PFSK-1 (cell line): ENCODE measurements at regions not wholly inside any gene's neighbourhood (a gene's known extent, or its start where the extent isn't known, plus 50 kb on each side); places are given as distances from the start of the nearest gene placed in this dataset.

Source experiments
- FOXP2 ChIP-seq: optimal IDR thresholded peaks from 2 replicates; pipeline ENCODE3; 2011; ENCODE audit warnings: borderline replicate concordance, control low read depth, inconsistent platforms; ENCODE audit not compliant: insufficient read depth; ENCODE audit errors: extremely low read length, extremely low read depth
- POLR2AphosphoS5 ChIP-seq: IDR thresholded peaks from 2 replicates; pipeline ENCODE4 v1.6.1; 2012; ENCODE audit warnings: low read depth, mild to moderate bottlenecking, control low read depth, low read length, moderate library complexity
- SIN3A ChIP-seq: IDR thresholded peaks from 2 replicates; pipeline ENCODE4 v1.6.1; 2012; ENCODE audit warnings: mild to moderate bottlenecking, low read length, moderate library complexity, borderline replicate concordance; ENCODE audit not compliant: insufficient read depth
- TAF1 ChIP-seq: IDR thresholded peaks from 2 replicates; pipeline ENCODE4 v1.6.1; 2012; ENCODE audit warnings: low read length, control low read depth, borderline replicate concordance; ENCODE audit not compliant: insufficient read depth
- TF ChIP-seq, protein P1 (sequence below), 2 experiments: IDR thresholded peaks; 2 replicates each; pipeline versions ENCODE4 v1.6.1 to v1.8.0; 2011 to 2012; ENCODE audit warnings: low read depth in 2 of 2, low read length in 2 of 2, control low read depth in 1 of 2, inconsistent platforms in 1 of 2, mild to moderate bottlenecking in 1 of 2, moderate library complexity in 1 of 2; ENCODE audit not compliant: insufficient read depth in 1 of 2

GRCh38 chr19:32258167-32258566 lies 87.2 kb upstream of the ZNF507 start:
- no peak for TF ChIP-seq FOXP2
- no peak for TF ChIP-seq POLR2AphosphoS5
- TF ChIP-seq TAF1: no peak
- TF ChIP-seq SIN3A: no peak
- TF ChIP-seq, protein P1, sequence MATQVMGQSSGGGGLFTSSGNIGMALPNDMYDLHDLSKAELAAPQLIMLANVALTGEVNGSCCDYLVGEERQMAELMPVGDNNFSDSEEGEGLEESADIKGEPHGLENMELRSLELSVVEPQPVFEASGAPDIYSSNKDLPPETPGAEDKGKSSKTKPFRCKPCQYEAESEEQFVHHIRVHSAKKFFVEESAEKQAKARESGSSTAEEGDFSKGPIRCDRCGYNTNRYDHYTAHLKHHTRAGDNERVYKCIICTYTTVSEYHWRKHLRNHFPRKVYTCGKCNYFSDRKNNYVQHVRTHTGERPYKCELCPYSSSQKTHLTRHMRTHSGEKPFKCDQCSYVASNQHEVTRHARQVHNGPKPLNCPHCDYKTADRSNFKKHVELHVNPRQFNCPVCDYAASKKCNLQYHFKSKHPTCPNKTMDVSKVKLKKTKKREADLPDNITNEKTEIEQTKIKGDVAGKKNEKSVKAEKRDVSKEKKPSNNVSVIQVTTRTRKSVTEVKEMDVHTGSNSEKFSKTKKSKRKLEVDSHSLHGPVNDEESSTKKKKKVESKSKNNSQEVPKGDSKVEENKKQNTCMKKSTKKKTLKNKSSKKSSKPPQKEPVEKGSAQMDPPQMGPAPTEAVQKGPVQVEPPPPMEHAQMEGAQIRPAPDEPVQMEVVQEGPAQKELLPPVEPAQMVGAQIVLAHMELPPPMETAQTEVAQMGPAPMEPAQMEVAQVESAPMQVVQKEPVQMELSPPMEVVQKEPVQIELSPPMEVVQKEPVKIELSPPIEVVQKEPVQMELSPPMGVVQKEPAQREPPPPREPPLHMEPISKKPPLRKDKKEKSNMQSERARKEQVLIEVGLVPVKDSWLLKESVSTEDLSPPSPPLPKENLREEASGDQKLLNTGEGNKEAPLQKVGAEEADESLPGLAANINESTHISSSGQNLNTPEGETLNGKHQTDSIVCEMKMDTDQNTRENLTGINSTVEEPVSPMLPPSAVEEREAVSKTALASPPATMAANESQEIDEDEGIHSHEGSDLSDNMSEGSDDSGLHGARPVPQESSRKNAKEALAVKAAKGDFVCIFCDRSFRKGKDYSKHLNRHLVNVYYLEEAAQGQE (IDR thresholded peaks at IDR 0.05; ENCODE audit: insufficient read depth in 1 of 2, low read depth in 2 of 2, low read length in 2 of 2): no peak

DNA sequence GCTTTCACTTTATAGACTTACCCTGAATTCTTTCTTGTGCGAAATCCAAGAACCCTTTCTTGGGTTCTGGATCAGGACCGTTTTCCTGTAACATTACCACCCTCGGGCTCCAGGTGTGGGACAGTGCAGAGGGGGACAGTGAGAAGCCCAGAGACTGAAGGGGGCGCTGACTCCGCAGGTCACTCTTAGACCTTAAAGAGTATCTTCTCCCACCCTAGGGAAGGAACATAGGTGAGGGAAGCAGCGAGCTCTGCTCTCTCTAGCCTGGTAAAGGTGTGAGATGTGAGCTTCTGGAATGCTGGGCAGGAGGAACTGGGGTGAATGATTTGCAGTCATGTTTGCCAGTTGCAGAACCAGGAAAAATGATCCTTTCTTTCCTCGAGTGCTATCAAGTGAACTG lies 80.8 kb upstream of the ZNF507 start:
- TF ChIP-seq, protein P1 (IDR thresholded peaks at IDR 0.05; ENCODE audit: insufficient read depth in 1 of 2, low read depth in 2 of 2, low read length in 2 of 2): no peak
- TF ChIP-seq POLR2AphosphoS5: no peak

GRCh38 chr19:32265995-32266394 lies 79.4 kb upstream of the ZNF507 start:
- no peak for TF ChIP-seq TAF1
- TF ChIP-seq SIN3A: no peak
- TF ChIP-seq, protein P1 (IDR thresholded peaks at IDR 0.05; ENCODE audit: insufficient read depth in 1 of 2, low read depth in 2 of 2, low read length in 2 of 2): no peak
- TF ChIP-seq FOXP2: no peak
- no peak for TF ChIP-seq POLR2AphosphoS5

GRCh38 chr19:32266460-32266859 lies 79.0 kb upstream of the ZNF507 start:
- TF ChIP-seq TAF1: no peak
- TF ChIP-seq FOXP2: no peak
- no peak for TF ChIP-seq POLR2AphosphoS5
- TF ChIP-seq, protein P1 (IDR thresholded peaks at IDR 0.05; ENCODE audit: insufficient read depth in 1 of 2, low read depth in 2 of 2, low read length in 2 of 2): no peak
- TF ChIP-seq SIN3A: no peak

DNA sequence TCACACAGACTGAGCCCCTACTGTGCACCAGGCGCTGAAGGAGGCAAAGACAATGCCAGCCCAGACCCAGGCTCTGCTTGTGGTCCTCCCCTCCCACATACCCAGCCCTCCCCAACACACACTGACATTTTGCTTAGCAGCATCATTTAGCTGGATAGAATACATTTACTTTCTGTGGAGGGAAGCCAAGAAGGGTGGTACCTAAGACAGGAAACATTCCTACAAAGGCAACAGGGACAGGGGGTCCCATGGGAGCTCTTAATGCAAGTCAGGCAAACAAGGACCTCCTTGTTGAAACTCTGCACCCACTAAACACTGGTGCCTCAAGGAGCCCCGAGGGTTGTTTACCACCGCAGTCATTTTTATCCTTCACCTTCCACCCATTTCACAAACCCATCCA lies 77.0 kb upstream of the ZNF507 start:
- TF ChIP-seq FOXP2 (no peak), SIN3A (no peak)
- TF ChIP-seq, protein P1 (IDR thresholded peaks at IDR 0.05; ENCODE audit: insufficient read depth in 1 of 2, low read depth in 2 of 2, low read length in 2 of 2): no peak
